ENCODE measurements at regions not wholly inside any gene's neighbourhood (a gene's known extent, or its start where the extent isn't known, plus 50 kb on each side); places are given as distances from the start of the nearest gene placed in this dataset.

- Histone ChIP-seq H3K27ac (no peak overlapping the region), H3K4me1 (ENCODE audit: low read depth) (no peaks in the 10 kb centered on the region), H3K27me3 (no peaks in the 10 kb centered on the region), H3K4me3 (no peak overlapping the region), H3K36me3 (no peaks in the 10 kb centered on the region), H3K9me3 (ENCODE audit: low read depth) (no peaks in the 10 kb centered on the region)
- TF ChIP-seq CTCF (IDR thresholded peaks at IDR 0.05; ENCODE audit: low read depth, low read length): no peak
- no peak for DNase-seq (ENCODE audit: low read depth in 1 of 2, low spot score in 1 of 2)
Observed at GRCh38 chr22:48974443-48975315, 853.0 kb downstream of the BRD1 start.

DNA sequence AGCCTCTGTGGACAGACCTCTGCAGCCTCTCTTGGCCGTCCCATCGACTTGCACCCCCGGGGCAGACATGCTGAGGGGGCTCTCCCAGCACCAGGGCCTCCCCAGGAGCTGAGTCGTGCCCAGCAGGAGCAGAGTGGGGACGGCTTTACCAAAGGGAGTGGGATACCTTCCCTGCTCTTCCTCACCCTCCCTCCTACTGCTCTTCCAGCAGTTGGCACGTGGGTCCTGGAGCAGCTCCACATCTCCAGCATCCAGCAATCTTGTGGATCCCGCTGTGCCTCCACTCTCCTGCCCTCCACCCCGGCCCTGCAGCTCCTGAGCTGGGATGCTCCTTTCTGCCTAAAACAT, 854.0 kb downstream of the BRD1 start:
- H3K27ac ChIP-seq: no peak overlapping the region
- H3K4me1 ChIP-seq (ENCODE audit: low read depth): no peaks in the 10 kb centered on the region
- no peaks in the 10 kb centered on the region for H3K27me3 ChIP-seq
- no peaks in the 10 kb centered on the region for H3K9me3 ChIP-seq (ENCODE audit: low read depth)
- no peak for TF ChIP-seq CTCF (IDR thresholded peaks at IDR 0.05; ENCODE audit: low read depth, low read length)
- H3K36me3 ChIP-seq: no peaks in the 10 kb centered on the region
- DNase-seq (ENCODE audit: low read depth in 1 of 2, low spot score in 1 of 2): no peak
- H3K4me3 ChIP-seq: no peak overlapping the region

GRCh38 chr22:48972979-48973693, 854.5 kb downstream of the BRD1 start:
- H3K36me3 ChIP-seq: no peaks in the 10 kb centered on the region
- no peak for TF ChIP-seq CTCF (IDR thresholded peaks at IDR 0.05; ENCODE audit: low read depth, low read length)
- no peaks in the 10 kb centered on the region for H3K9me3 ChIP-seq (ENCODE audit: low read depth)
- no peak overlapping the region for H3K4me3 ChIP-seq
- no peak for DNase-seq (ENCODE audit: low read depth in 1 of 2, low spot score in 1 of 2)
- H3K27ac ChIP-seq: no peak overlapping the region
- no peaks in the 10 kb centered on the region for H3K4me1 ChIP-seq (ENCODE audit: low read depth)
- H3K27me3 ChIP-seq: no peaks in the 10 kb centered on the region

GRCh38 chr22:48968201-48968959, 859.3 kb downstream of the BRD1 start:
- Histone ChIP-seq H3K27me3 (no peaks in the 10 kb centered on the region), H3K4me3 (no peak overlapping the region), H3K9me3 (ENCODE audit: low read depth) (no peaks in the 10 kb centered on the region), H3K4me1 (ENCODE audit: low read depth) (no peaks in the 10 kb centered on the region), H3K36me3 (no peaks in the 10 kb centered on the region), H3K27ac (no peak overlapping the region)
- DNase-seq (ENCODE audit: low read depth in 1 of 2, low spot score in 1 of 2): peak in 1 of 2 donors; percentile 7
- TF ChIP-seq CTCF (IDR thresholded peaks at IDR 0.05; ENCODE audit: low read depth, low read length): no peak

DNA sequence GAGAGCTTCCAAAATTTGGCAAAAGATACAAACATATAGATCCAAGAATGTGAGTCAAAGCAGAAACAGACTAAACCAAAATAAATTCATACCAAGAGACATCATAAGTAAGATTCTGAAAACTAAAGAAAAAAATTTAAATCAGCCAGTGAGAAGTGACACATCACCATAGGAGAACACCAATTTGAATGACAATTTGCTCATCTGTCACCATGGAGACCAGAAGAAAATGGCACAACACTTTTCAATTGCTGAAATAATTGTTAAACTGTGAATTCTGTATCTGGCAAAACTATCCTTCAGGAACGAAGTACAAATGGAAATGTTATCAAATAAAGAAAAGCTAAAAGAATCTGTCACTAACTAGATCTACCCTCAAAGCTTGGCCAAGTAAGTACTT, 864.3 kb downstream of the BRD1 start:
- no peak overlapping the region for H3K4me3 ChIP-seq
- DNase-seq (ENCODE audit: low read depth in 1 of 2, low spot score in 1 of 2): no peak
- H3K27me3 ChIP-seq: no peaks in the 10 kb centered on the region
- H3K9me3 ChIP-seq (ENCODE audit: low read depth): no peaks in the 10 kb centered on the region
- no peak for TF ChIP-seq CTCF (IDR thresholded peaks at IDR 0.05; ENCODE audit: low read depth, low read length)
- H3K27ac ChIP-seq: no peak overlapping the region
- no peaks in the 10 kb centered on the region for H3K36me3 ChIP-seq
- no peaks in the 10 kb centered on the region for H3K4me1 ChIP-seq (ENCODE audit: low read depth)
